ENCODE measurements at regions not wholly inside any gene's neighbourhood (a gene's known extent, or its start where the extent isn't known, plus 50 kb on each side); places are given as distances from the start of the nearest gene placed in this dataset.
"Not testable (repeated sequence)": the region's sequence is repeated elsewhere in the genome, so short reads cannot be mapped to it uniquely, and the experiment has no call there.

DNA sequence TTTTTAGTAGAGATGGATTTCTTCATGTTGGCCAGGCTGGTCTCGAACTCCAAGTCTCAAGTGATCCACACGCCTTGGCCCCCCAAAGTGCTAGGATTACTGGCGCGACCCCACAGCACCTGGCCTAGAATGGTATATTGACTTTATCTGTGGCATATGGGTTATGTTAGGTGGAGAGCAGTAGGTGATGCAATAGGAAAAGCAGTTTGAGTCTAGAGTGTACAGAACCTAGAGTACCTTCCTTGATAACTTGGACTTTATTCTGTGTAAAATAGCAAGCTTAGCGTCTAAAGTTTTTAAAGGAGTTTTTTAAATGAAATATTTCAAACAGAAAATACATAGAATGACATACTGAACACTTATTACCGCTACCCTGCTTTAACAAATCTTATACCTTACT lies 139.5 kb upstream of the XIST start:
- no peak for DNase-seq (ENCODE audit: low read depth)
- H3K4me3 ChIP-seq (ENCODE audit: low read depth, low read length) = no peak overlapping the region
- TF ChIP-seq, protein P1, sequence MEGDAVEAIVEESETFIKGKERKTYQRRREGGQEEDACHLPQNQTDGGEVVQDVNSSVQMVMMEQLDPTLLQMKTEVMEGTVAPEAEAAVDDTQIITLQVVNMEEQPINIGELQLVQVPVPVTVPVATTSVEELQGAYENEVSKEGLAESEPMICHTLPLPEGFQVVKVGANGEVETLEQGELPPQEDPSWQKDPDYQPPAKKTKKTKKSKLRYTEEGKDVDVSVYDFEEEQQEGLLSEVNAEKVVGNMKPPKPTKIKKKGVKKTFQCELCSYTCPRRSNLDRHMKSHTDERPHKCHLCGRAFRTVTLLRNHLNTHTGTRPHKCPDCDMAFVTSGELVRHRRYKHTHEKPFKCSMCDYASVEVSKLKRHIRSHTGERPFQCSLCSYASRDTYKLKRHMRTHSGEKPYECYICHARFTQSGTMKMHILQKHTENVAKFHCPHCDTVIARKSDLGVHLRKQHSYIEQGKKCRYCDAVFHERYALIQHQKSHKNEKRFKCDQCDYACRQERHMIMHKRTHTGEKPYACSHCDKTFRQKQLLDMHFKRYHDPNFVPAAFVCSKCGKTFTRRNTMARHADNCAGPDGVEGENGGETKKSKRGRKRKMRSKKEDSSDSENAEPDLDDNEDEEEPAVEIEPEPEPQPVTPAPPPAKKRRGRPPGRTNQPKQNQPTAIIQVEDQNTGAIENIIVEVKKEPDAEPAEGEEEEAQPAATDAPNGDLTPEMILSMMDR (IDR thresholded peaks at IDR 0.05; ENCODE audit: low read depth, low read length, missing control alignments) = no peak

DNA sequence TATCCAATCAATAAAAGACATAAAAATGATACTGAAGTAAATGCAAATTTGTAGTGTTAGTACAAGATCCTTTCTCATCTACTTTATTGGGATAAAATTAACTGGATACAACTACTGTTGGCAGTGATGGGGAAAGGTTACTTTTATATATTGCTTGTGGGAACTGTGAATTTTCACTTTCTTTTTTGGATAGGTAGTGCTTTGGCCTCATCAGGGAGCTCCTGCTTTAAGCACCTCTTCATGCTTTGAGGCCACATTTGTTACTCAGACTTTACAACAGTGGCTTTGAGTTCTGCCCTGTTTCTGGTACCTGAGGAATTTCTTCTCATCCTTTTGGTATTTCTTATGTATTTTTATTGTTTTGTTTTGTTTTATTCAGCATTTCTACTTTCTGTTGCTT lies 134.7 kb upstream of the XIST start:
- TF ChIP-seq, protein P1 (IDR thresholded peaks at IDR 0.05; ENCODE audit: low read depth, low read length, missing control alignments) = no peak
- H3K4me3 ChIP-seq (ENCODE audit: low read depth, low read length) = no peak overlapping the region
- no peak for DNase-seq (ENCODE audit: low read depth)

DNA sequence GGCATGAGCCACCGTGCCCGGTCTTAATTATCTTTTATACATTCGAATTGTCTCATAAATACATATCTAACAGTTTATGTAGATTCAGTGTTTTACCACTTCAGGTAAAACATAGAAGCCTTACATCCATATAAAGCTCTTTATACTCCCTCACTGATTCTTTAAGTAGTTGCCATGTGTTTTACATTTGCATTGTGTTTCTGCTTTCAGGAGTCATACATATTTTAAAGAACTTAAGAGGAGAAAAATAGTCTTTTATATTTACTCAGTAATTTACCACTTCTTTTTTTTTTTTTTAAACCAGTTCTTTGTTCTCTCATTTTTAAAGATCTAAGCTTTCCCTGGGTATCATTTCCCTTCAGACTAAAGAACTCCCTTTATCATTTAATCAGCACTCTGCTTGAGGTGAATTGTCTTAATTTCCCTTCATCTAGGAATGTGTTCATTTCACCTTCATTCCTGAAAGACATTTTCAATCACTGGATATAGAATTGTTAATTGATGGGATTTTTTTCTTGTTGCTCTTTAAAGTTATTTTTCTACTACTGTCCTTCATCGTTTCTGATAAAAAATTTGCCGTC lies 127.1 kb upstream of the XIST start:
- TF ChIP-seq, protein P1 (IDR thresholded peaks at IDR 0.05; ENCODE audit: low read depth, low read length, missing control alignments) = no peak
- no peak for DNase-seq (ENCODE audit: low read depth)

DNA sequence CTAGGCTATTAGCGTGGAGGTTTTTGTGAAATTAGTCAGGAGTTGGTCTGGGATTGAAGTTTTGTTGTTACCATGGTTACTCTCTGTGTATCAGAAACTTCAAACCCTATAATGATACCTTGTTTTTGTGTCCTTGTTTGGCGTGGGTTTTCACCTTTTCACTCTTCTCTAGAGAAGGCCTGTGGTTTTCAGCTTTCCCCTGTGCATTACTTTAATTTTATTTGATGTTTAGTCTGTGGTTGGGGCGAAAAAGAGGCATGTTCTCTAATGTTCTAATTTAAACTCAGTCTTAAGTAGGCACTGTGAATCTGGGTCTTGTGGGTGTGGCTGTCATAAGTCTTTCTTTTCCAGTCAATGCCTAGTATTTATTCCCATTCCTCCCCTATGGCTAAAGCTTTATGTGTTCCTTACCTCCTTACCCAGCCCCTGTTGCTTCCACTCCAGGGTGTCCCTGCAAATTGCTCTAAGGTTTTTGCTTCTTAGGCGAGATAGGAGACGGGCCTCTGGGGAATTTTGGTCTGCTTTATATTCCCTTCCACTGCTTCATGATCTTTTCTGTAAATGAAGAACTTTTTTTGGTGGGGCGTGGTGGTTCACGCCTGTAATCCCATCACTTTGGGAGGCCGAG lies 125.1 kb upstream of the XIST start:
- TF ChIP-seq, protein P1 (IDR thresholded peaks at IDR 0.05; ENCODE audit: low read depth, low read length, missing control alignments) = no peak
- no peak overlapping the region for H3K4me3 ChIP-seq (ENCODE audit: low read depth, low read length)
- DNase-seq (ENCODE audit: low read depth) = peak; percentile 13

More for the DNA sequence above, 127.1 kb upstream of the XIST start:
- no peak overlapping the region for H3K4me3 ChIP-seq (ENCODE audit: low read depth, low read length)

DNA sequence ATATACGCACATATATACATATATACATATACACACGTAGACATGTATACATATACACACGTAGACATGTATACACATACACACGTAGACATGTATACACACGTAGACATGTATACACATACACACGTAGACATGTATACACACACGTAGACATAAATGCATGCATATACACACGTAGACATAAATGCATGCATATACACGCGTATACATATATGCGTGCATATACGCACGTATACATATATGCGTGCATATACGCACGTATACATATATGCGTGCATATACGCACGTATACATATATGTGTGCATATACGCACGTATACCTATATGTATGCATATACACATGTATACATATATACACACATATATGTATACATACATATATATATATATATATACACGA lies 114.9 kb upstream of the XIST start:
- not testable (repeated sequence) for DNase-seq (ENCODE audit: low read depth); H3K4me3 ChIP-seq (ENCODE audit: low read depth, low read length)

DNA sequence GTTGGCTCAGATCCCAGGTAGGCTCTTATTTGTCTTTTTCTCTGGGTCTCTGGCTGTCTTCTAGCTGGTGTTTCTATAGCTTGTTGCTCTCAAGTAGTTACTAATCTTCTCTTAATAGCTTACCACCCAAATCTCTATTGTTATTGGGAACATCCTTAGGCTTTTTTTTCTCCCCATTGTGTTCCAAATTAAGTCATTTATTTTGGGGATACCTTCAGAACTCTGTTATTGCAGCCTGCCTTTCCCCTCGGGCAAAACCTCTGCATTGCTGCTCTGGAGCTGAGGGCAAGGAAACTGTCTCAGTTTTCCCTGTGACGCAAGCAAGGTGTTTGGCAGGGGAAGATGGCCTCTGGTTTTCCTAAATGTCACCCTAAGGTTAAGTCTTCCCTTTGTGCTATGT lies 113.3 kb upstream of the XIST start:
- H3K4me3 ChIP-seq (ENCODE audit: low read depth, low read length) = no peak overlapping the region

DNA sequence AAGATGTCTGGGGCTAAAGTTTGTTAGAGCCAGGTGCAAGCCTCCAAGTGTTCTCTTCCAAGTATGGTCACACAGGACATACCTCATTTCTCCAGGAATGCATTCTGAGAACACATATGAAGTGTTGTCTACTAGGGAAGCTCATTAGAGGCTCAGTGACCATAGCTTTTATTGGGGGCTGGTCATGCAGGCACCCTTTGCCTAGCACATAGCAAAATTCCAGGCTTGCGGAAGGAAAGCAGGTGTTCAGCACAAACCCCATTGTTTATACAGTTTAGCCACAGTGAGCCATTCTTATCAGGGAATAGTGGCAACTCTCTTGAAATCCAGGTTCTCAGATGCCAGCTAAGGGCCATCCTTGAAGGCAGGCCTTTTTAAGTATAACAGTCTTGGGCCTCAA lies 112.1 kb upstream of the XIST start:
- DNase-seq (ENCODE audit: low read depth) = no peak
- H3K4me3 ChIP-seq (ENCODE audit: low read depth, low read length) = no peak overlapping the region
- TF ChIP-seq, protein P1 (IDR thresholded peaks at IDR 0.05; ENCODE audit: low read depth, low read length, missing control alignments) = no peak

More for the DNA sequence above, 113.3 kb upstream of the XIST start:
- TF ChIP-seq, protein P1 (IDR thresholded peaks at IDR 0.05; ENCODE audit: low read depth, low read length, missing control alignments) = no peak
- no peak for DNase-seq (ENCODE audit: low read depth)
